UCSD-AML1 (cell line): ENCODE measurements at regions not wholly inside any gene's neighbourhood (a gene's known extent, or its start where the extent isn't known, plus 50 kb on each side); places are given as distances from the start of the nearest gene placed in this dataset.

Source experiments
- DNase-seq: peaks from one replicate; lab custom pipeline; 2025; ENCODE audit not compliant: unreplicated experiment; lab: John Stamatoyannopoulos, UW

DNA sequence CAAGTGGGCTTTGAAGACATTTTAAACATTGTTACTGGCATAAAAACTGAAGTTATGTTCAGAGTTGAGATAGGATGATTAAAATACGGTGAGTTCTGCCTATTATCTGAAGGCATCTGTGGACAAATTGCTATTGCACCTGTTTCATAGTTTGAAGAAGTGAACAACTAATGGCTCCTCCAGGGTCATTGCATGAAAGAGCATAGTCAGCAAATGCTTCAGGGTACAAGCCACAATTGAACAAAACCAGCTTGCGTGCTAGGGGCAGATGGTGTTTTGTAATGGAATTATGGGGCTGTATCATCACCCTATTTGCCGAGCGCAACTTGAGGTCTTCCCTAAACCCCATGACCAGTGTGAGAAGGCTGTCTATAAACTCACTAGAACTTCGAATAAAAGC is 369.1 kb downstream of the MTRR start:
- no peak for DNase-seq

DNA sequence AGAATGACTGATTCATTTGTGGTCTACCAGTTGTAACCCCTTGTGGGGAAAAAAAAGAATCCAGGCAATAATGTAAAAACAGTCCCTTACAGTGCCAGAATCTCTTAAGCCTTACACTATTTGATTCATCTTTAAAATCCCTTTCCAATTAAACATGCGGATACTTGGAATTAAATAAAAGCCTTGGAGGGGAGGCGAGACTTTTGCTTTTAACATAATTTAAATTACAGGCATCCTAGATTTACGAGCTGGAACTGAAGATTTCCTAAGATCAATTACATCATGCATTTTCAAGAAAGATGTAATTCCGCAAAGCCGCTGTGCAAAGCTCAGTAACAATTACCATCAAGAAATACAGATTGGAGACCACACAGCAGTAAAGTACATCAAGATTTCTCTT is 370.2 kb downstream of the MTRR start:
- DNase-seq: no peak

DNA sequence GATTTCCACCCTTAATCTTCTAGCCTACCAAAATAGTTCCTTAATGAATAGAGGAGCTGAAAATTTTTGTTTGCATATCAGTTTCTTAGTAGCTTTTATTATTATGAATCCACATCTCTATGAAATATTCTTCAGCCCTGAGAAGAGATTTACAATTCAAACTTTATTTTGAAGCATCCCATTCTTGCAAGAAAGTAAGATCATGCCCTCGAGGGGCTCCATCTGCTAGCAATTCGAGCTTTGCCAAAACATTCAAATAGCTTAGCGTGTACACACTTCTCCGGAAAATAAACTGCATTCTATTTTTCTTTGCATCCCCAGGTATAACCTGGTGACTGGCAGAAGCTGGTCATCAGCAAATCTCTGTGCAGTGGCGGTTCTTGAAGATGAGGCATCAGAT is 370.7 kb downstream of the MTRR start:
- no peak for DNase-seq

DNA sequence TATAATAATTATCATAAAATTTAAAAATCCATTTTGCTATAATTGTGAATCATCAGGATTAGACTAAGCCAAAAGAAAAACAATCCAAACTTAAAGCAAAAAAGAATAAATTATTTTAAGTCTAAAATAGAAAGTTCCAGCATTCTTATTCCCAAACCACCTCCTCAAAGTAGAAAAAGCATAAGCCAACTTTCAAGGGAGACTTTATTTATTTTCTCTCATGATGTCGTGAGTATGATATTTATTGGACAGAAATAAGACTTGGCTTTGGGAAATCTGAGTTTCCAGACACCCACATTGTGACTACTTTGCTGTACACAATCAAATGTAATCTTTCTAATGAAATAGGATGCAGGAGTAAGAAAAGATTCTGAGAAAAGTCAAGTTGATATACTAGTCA is 372.1 kb downstream of the MTRR start:
- no peak for DNase-seq

DNA sequence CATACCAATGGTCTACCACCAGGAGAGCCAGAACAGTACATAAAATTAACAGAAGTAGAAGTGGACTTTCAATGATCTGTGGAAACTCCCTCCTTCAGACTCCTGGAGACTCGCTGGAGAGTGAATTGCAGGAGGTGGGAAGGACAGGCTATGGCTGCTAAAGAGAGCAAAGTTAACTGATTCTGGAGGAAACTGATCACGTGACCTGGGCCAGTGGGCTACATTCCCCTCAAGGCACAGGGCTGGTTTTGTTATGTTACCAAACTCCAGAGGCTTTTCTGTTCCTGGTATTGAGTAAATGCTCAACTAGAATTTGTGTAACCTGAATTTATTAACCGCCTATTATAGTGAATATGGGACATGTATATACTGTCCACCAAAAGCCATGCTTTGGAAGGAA is 372.6 kb downstream of the MTRR start:
- no peak for DNase-seq

DNA sequence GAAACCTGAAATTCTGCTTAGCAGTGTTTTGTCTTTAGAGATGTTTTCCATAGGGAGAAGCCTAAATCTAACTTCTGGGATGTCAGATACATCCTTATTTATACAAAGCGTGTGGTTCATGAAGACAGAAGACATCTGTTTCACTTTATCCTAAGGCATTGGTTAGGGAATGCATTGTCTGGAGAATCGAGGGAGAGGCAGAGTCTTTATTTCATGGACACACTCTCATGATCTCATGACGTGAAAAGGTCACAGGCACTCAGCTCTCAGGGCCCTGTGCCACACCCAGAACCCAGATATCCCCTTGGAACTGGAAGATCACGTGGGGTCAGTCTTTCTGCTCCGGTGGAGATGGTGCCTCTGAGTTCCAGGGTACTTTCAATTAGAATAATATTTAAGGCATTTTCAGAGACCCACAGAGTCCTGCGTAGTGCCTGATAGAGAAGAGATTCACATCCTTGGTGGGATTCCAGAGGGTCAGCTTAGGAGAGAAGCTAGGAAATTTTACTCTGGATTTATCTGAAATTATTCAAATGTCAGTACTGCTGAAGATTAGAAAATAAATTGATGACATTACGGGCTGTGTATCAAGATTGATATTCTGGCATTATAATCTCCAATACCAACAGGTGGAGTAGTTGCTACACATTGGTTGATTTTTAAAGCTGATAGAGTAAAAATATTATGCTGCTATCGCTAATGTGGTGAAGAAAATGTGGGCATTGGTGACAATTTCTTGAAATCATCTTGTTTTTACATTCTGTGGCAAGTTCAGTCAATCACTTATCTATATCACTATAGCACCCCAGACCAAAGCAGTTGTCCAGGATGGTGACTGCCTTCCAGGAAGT is 378.3 kb downstream of the MTRR start:
- DNase-seq: no peak

DNA sequence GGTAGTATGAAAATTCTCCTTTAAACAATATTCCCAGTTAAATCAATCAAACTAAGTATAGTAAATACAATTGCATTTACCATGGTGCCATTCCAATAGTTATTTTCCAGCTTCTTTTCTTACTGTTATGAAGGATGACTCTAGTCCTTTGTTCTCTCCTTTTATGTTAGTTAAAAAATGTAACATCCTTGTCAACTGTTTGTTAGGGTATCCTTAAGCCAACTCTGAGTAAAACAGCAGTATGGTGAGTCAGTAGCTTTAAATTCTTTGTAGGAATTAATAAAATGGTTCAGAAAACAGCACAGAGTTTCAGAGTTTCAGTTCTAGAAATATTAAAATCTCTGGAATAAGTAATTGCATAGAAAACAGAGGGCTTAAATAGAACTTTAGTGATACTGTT is 384.4 kb downstream of the MTRR start:
- DNase-seq: no peak

DNA sequence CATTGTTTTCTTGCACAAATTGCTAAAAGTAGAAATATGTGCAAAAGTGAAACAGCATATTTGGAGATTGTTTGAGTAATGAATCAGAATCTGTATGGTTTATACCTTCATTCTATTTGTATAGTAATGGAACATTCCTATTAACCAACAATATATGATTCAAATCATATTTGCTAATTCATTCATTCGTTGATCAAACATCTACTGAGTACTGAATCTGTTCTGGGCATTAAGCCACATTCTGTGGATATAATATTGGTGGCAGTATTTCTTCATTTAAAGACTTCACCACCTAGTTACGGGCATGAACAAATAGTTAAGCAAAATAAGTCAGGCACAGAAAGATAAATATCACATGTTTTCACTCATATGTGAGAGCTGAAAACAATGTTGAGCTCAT is 385.7 kb downstream of the MTRR start:
- no peak for DNase-seq

DNA sequence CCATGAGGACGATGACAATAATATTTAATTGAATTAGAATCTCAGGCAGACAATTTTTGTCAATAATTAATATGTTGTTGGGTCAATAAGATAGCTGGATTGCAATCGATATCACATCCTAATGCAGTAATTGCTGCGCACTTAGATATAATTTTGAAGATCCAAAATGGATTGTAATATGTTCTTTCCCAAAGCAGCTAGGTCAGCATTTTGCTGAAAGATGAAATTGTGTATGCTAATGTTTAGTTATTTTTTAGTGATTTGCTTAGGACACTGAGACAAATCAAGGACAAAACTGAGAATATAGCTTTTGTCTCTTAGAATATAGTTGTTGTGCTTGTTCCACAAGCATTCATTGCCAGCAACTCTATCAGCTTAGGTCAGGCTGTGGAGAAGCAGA is 389.9 kb downstream of the MTRR start:
- no peak for DNase-seq

DNA sequence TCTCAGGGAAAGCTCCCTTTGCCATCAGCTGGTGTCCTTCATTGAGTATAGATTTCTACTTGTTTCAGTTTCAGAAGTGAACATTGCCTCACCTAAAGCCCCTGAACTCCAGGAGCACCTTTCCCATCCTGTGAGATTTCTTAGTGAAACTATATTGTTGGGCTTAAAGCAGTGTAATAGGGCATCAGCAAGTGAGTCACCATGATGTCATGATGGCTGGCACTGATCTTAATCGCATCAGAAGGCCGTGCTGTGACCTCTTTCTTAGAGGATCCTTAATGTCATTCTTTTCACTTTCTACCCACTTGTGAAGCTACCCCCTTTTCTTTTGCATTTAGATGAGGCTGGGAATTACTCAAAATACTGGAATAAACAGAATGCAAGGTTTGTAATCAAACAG is 401.3 kb downstream of the MTRR start:
- DNase-seq: no peak

DNA sequence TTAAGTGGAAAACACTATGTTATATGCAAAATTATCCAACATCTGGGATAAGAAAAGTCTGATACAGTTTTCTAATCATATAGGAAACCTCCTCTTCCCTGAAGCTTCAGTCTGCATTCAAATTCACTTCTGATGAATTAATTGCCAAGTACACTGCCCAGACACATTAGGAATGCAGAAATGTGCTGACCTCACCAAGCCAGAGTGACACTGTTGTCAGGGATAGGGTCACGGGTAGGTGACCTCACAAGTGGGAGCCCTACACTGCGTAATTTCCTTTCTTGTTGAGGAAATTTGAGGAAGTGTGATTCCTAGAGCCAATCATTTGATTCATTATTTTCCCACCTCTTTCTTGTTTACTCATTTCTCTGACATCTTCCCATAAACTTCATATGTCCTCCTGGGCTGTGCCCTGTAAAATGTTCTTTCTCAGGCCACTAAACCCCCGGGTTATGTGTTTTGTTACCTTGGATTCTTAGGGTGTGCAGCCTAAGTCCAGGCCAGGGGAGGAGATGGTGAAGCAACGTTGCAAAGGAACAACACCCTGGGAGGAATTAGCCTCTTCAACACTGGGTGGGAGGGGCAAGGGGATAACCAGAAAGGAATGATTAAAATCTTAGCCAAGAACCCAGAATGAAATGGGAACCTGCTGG is 411.9 kb downstream of the MTRR start:
- DNase-seq: no peak

DNA sequence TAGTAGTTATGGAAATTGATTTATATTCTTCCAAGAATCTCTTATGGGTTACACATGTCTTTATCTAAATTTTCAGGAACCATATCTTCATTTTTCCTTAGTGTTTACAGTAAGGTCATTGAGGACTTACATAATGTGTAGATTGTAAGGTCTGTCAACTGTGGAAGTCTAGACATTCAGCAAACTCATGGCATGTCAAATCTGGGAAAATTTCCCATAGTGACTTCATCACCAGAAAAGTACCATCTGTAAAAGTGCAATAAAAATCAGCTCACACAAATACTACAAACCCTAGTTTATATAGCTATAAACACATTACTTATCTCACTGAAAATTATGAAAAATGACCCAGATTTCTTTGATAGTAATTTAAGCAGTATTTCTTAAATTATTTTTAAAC is 419.4 kb downstream of the MTRR start:
- no peak for DNase-seq

DNA sequence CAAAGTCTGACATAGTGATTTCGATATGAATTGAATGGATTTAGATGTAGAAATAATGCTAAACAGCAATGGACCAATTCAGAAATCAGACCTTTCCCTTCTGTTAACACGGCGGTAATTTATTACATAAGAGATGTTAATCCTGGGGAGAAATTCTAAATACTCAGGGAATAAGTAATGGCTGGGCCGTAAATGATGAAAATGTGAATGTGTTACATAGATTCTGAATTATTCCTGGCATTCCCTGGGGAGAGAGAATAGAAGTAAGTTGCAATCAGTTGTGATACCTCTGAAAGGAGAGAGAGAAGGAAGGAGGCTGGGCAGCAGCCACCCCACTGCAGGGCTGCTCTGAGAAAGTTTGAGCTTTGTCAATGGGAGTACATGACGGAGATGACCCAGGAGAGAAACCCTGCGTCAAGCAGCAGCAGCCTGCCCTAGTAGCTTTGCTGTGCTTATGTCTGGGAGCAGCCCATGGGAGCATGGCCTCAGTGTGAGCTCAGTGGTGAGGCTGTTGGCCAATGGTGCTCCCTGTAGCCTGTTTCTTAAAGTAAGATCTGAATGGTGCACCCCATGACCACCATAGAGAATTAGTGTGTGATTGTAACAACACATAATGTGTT is 420.1 kb downstream of the MTRR start:
- no peak for DNase-seq

DNA sequence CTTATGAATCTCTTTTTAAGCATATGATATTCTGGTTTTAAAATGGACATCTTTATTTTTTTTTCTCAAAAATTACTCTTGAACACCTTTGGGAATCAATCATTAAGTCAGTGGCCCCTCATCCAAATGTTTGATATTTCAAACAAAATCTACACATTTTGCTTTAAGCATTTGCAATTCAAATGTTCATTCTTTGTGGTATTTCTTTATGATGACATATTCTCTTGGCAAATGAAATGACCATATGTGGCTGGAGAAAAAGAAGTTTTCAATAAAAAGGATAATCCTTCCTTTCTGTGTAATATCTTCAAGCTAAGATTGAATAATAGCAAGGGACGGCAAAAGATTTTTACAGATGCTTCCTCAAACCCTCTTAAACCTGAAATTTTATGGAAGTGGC is 420.8 kb downstream of the MTRR start:
- no peak for DNase-seq

DNA sequence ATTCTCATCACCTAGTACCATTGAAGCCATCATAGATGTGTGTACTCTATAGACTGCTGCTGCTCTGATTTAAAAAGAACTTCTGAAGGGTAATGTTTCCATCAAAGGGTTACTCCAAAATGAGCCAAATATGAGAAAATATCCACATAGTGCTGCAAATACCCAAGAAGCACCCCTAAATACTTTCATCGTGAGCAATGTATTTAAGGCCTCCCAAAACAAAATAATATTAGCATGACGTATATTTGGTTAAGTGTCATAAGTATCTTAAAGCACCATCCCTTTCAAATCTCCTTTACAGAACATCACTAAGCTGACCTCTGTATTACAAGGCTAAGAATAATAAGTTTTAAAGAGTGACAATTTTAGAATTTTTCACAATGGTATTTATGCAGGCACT is 421.8 kb downstream of the MTRR start:
- no peak for DNase-seq

DNA sequence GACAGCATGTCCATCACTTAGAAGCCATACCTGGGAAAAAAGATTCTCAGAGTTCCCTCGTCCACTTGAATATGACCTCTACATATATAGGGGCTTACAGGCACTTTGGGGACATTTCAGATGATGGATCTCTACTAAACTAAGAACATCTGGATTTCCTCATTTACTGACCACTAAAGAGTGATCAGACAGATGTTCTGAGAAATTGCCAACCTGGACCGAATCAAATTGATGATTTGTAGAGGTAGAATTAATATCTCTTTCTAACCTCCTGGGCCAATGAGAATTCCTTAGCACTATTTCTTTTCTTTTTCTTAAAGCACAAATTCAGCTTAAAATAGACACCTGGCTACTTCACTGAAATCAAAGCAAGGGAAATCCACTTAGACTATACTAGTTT is 422.7 kb downstream of the MTRR start:
- no peak for DNase-seq

DNA sequence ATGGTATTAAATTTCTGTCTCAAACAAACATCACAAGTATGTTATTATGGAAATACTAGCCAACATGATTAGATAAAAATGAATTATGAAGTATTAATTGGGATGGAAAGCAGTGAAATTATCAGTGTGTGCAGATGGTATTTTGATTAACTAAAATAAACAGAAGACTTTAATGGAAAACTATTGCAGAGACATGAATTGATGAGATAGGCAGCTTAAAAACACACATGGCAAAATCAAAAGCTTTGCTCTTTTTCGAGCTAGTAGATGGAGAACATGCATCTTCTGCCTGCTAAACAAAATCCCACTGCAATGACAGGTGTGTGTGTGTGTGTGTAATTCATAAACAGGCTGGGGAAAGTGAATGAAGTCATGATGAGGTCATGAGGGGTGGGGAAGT is 426.2 kb downstream of the MTRR start:
- DNase-seq: no peak

DNA sequence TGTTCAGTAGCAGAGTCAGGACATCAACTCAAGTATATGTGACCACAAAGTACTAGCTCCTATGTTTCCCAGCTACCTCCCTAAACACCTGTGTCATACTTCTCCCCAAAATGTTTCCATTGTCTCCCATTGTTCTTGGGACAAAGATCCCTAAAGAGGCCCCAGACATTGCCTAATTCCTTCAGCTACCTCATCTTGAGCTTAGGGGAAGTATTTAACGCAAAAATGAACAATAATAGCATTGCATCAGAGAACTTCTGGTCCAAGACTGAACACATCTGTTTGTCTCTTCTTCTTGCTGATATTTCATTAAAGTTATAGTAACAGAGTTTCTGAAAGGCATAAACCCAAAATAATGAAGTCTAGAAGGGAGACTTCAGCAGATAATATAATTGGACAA is 430.8 kb downstream of the MTRR start:
- no peak for DNase-seq

DNA sequence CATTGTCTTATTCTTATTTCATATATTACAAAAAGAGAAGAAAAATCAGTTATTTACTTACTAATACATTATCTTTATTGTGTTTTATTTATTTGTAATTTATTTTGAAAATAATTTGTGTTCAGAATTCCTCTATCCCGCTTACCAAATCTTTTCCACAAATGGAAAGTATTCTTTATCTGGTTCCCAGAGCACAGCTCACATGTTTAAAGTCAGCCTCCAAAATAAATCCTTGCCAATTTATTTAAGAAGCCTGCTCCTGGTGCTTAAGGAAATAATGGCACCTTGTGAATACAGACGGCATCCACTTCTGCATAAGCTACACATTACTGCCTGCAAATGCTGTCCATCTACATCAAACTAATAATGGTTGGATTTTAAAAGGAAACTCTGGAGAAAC is 435.4 kb downstream of the MTRR start:
- no peak for DNase-seq

DNA sequence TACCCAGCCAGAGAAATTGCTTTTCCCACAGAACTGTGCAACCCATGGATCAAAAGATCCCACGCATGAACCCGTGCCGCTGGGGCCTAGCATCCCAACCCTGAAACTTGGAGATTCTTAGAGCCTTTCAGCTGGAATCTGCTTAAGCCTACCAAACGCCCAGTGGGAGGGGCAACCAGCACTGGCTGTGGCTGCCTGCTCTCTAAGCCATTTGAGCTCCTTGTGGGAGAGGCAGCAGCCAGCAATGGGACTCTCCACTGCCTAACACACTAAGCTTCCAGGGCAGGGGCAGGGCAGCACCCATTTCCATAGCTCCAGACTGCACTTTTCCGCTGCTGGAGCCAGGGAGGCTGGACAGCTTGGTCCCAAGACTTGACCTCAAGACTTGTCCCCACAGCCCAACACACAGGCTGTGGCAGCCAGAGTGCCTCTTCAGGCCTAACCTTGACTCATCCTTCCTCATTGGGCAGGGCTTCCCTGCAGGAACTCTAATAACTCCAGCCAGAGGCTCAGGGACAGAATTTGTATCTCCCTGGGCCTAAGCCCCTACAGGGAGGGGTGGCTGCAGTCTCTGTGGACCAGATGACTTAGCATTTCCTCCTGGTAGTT is 437.4 kb downstream of the MTRR start:
- no peak for DNase-seq

DNA sequence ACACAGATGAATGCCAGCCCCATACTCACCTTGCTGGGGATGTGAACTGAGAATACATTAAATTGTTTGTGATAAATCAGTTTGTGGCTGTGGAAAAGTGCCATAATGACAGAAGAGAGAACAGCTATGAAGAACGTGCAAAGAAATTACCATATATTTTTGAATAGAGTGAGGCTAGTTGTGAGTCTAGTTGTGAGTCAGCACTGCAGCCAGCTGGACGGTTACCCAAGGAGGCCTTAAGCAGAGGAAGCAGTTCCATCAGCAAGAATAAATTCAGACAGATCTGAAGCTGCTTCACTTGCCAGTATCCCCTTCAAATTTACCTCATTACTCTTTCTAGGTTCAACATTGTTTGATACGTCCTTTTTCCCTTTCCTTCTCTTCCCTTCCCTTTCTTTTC is 446.0 kb downstream of the MTRR start:
- no peak for DNase-seq
